ENCODE measurements at regions not wholly inside any gene's neighbourhood (a gene's known extent, or its start where the extent isn't known, plus 50 kb on each side); places are given as distances from the start of the nearest gene placed in this dataset.
"Not testable (repeated sequence)": the region's sequence is repeated elsewhere in the genome, so short reads cannot be mapped to it uniquely, and the experiment has no call there.

GRCh38 chr4:134085496-134085895, 116.1 kb downstream of the PABPC4L start:
- Mint-ChIP-seq H3K4me3 (no peak overlapping the region), H3K9me3 (peaks cover 14% of the 10 kb centered on the region), H3K27ac (no peak overlapping the region), H3K36me3 (peaks cover 5% of the 10 kb centered on the region), H3K4me1 (no peaks in the 10 kb centered on the region), H3K27me3 (ENCODE audit: low read depth) (no peaks in the 10 kb centered on the region)
- no peak for TF ChIP-seq CTCF (IDR thresholded peaks at IDR 0.05; ENCODE audit: unreplicated experiment)
- DNase-seq (ENCODE audit: low spot score in 2 of 2, unreplicated experiment in 2 of 2): no peak

- H3K4me1 Mint-ChIP-seq; H3K27me3 Mint-ChIP-seq (ENCODE audit: low read depth); H3K9me3 Mint-ChIP-seq; H3K4me3 Mint-ChIP-seq; DNase-seq (ENCODE audit: low spot score in 2 of 2, unreplicated experiment in 2 of 2); H3K27ac Mint-ChIP-seq; H3K36me3 Mint-ChIP-seq: not testable (repeated sequence)
Measured at GRCh38 chr4:134079085-134079484, 122.5 kb downstream of the PABPC4L start.

- Mint-ChIP-seq H3K27ac (no peak overlapping the region), H3K4me1 (no peaks in the 10 kb centered on the region), H3K27me3 (ENCODE audit: low read depth) (no peaks in the 10 kb centered on the region), H3K4me3 (no peak overlapping the region), H3K9me3 (peaks cover 6% of the 10 kb centered on the region), H3K36me3 (no peaks in the 10 kb centered on the region)
- no peak for DNase-seq (ENCODE audit: low spot score in 2 of 2, unreplicated experiment in 2 of 2)
- no peak for TF ChIP-seq CTCF (IDR thresholded peaks at IDR 0.05; ENCODE audit: unreplicated experiment)
Measured at GRCh38 chr4:134078230-134078914, 123.2 kb downstream of the PABPC4L start.

- Mint-ChIP-seq H3K4me1 (no peaks in the 10 kb centered on the region), H3K4me3 (no peak overlapping the region)
Measured at GRCh38 chr4:134073711-134074110, 127.9 kb downstream of the PABPC4L start.

GRCh38 chr4:134072137-134072536, 129.5 kb downstream of the PABPC4L start:
- H3K4me3 Mint-ChIP-seq: no peak overlapping the region
- DNase-seq (ENCODE audit: low spot score in 2 of 2, unreplicated experiment in 2 of 2): no peak
- no peak for TF ChIP-seq CTCF (IDR thresholded peaks at IDR 0.05; ENCODE audit: unreplicated experiment)
- H3K27ac Mint-ChIP-seq: no peak overlapping the region
- no peaks in the 10 kb centered on the region for H3K4me1 Mint-ChIP-seq
- peaks cover 18% of the 10 kb centered on the region for H3K9me3 Mint-ChIP-seq
- H3K36me3 Mint-ChIP-seq: no peaks in the 10 kb centered on the region
- no peaks in the 10 kb centered on the region for H3K27me3 Mint-ChIP-seq (ENCODE audit: low read depth)

More at GRCh38 chr4:134073711-134074110, 127.9 kb downstream of the PABPC4L start:
- Mint-ChIP-seq H3K27me3 (ENCODE audit: low read depth) (no peaks in the 10 kb centered on the region), H3K27ac (no peak overlapping the region), H3K36me3 (no peaks in the 10 kb centered on the region), H3K9me3 (peaks cover 10% of the 10 kb centered on the region)
- TF ChIP-seq CTCF (IDR thresholded peaks at IDR 0.05; ENCODE audit: unreplicated experiment): no peak
- no peak for DNase-seq (ENCODE audit: low spot score in 2 of 2, unreplicated experiment in 2 of 2)

GRCh38 chr4:134070174-134070573, 131.4 kb downstream of the PABPC4L start:
- Mint-ChIP-seq H3K9me3 (peaks cover 33% of the 10 kb centered on the region), H3K4me3 (no peak overlapping the region), H3K4me1 (no peaks in the 10 kb centered on the region), H3K36me3 (no peaks in the 10 kb centered on the region), H3K27ac (no peak overlapping the region), H3K27me3 (ENCODE audit: low read depth) (no peaks in the 10 kb centered on the region)
- no peak for DNase-seq (ENCODE audit: low spot score in 2 of 2, unreplicated experiment in 2 of 2)
- no peak for TF ChIP-seq CTCF (IDR thresholded peaks at IDR 0.05; ENCODE audit: unreplicated experiment)

All from mesothelial cell of epicardium (in vitro differentiated cells).